ENCODE measurements at regions not wholly inside any gene's neighbourhood (a gene's known extent, or its start where the extent isn't known, plus 50 kb on each side); places are given as distances from the start of the nearest gene placed in this dataset.

DNA sequence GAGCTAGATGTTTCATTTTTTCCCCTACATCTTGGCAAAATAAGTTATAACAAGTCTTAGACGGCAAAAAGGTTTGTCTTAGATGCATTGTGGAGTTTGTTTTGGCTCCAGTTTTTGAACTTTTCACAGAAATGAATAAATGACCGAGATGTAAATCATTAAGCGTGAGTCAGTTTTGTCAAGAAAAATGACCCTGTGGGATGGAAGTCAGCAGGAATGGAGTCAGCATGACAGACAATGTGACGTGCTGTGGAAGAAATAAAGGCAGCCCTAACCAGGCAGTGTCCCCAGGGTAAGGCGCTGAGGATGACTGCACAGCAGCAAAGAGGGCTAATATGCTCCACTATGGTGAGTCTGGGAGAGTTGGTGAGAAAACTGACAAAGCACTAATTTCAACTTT, 163.2 kb downstream of the NOC3L start:
- no peak for TF ChIP-seq CTCF (IDR thresholded peaks at IDR 0.05)
- no peak for TF ChIP-seq POLR2A (IDR thresholded peaks at IDR 0.05)
- TF ChIP-seq EP300 (IDR thresholded peaks at IDR 0.05), result no peak
